Stimulated activated CD4-positive, alpha-beta T cell treated with anti-CD3 and anti-CD28 coated beads, Interleukin-1b, Interleukin-23, amount 100 ng/mL, for 4 hours (primary cell): ENCODE measurements at regions not wholly inside any gene's neighbourhood (a gene's known extent, or its start where the extent isn't known, plus 50 kb on each side); places are given as distances from the start of the nearest gene placed in this dataset.

ENCODE experiments used
- DNase-seq, 2 donors: peaks; one replicate each; pipeline ENCODE4 v3.0.0-alpha.2; 2020; ENCODE audit warnings: low read depth in 2 of 2

- DNase-seq = no peak
Measured at GRCh38 chr5:133799571-133800237, 168.7 kb downstream of the C5orf15 start.

DNA sequence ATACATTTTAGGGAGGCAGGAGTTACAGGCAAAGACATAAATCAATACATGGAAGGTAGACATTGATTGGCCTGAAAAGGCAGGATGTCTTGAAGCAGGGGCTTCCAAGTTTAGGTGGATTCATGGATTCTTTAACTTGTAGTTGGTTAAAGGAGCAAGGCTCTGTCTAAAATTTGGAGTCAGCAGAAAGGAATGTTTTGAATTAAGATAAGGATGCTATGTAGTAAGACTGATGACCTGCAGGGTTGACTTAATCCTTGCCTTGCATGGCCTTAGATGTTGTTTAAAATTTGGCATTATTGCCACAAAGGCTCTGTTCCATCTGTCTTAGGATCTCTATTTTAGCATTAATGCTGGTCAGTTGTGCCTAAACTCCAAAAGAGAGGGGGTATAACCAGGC lies 171.3 kb downstream of the C5orf15 start:
- DNase-seq = no peak

- DNase-seq = no peak
Measured at GRCh38 chr5:133796186-133796585, 172.2 kb downstream of the C5orf15 start.

DNA sequence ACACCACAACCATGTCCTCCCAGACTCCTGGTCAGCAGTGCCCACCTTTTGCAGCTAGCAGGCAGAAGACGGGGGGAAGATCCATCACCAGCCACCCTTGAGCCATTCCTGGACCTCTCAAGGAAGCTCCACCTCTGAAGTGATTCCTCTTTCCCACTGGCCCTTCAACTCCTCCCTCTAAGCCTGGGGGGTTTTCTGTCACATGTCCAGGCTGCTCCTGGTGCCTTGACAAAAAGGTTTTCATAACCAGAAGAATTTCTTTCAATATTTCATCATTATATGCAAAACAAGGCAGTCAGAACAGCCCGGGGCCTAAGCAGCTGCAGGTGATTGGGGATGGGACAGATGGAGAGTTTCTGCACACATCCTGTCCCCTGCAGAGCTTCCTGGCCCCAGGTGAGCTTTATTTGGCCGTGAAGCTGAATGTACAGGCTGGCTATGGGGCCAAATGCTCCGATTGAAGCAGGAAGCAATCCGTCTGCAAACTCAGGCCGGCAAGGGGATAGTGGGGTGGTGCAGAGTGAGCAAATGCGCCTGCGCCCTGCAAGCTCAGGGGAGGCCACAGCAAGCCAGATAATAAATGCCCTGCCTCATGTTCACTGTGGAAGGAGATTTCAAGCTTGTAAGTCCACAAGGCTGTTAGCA lies 173.5 kb downstream of the C5orf15 start:
- no peak for DNase-seq

DNA sequence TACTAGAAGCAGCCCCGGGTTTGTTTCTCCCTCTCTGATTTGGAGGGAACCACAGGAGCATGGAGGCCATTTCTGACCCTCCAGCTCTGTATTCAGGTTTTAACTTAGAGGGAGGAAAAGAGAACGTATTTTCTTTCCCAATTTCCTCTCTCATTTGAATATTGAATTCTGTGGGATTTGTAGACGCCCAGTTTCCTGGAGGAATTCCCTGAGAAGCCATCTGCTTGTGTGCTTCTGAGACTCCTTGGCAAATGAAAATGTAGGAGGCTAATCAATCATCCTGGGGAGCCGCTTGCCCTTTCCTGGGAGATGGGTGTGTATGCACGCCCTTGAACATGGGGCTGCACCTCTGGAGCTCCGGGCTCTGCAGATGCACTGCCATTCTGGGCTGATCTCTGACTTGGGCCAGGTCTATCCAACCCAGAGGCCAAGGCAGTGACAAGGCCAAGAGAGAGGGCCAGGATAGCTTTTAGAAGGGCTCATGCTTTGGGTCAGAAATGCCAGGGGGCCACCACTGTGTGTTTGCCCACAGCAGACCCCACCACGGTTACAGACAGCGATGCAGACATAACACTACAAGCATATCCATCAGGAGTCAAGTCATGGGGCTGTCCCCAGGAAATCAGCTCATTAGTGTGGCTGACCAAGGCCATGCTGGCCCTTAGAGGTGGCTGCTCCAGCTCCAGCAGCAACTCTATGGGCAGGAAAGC lies 174.5 kb downstream of the C5orf15 start:
- DNase-seq = no peak

DNA sequence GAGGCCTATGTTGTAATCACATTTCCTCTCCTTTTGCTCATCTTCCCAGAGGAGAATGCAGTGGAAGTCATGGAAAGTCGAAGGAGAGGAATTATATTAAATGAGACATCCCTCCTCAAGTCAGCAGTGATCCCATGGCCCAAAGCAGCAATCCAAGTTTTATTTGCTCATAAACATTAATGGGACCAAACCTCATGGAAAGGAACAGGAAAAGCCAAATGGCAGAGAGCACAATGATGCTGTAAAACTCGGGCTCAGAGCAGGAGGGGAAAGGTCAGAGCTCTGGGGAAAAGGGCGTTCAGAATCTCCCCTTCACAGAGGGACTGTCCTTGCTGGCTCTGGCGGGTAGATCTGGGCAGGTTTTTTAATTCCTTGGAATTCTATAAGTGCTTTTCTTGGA lies 175.8 kb downstream of the C5orf15 start:
- DNase-seq = no peak

DNA sequence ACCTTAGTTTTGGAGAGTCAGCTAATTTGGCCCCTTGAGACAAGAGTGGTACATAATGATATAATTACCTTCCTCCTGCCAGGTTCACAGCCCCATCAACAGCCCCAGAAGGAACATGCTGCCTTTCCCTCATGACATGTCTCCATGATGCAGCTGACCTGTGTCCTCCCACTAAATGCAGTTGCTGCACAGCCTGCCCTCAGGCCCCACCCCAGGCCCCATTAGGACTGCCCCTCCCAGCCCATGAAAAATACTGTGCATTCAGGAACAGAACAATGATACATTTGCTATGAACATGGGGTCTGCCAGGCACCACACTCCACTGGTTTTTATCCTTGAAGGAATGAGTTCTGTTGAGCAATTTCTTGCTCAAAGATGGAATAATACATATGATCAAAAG lies 176.4 kb downstream of the C5orf15 start:
- DNase-seq = no peak

GRCh38 chr5:133790898-133791297 lies 177.5 kb downstream of the C5orf15 start:
- no peak for DNase-seq

DNA sequence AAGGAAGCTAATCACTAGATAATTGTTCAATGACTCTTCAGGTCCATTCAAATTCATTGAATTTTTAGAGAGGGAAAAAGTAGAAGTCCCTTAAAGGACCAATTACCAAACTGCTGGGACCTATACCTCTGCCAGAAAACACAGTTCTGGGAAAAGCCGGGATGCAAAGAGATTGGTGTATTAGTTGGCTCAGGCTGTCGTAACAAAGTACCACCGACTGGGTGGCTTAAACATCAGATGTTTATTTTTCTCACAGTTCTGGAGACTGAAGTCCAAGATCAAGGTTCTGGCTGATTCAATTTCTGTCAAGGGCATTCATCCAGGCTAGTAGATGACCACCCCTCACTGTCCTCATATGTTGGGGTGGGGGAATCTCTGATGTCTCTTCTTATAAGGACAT lies 177.1 kb upstream of the FSTL4 start:
- no peak for DNase-seq

DNA sequence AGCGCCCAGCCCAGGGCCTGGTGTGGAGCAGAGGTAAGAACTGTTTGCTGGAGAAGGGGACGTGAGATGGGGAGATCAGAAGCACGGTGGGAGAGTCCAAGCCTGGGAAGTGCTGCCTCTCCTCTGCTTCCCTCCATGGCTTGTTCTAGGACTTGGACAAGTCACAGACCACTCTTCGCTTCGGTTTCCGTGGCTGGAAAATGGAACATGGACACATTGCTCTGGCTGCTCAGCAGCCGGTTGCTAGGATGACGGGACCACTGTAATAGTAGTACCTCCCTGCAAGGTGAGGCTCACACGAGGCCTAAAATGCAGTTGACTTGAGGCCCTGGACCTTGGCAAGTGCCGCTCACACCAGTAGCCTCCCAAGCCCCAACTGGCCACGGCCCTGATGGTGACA lies 175.8 kb upstream of the FSTL4 start:
- no peak for DNase-seq

DNA sequence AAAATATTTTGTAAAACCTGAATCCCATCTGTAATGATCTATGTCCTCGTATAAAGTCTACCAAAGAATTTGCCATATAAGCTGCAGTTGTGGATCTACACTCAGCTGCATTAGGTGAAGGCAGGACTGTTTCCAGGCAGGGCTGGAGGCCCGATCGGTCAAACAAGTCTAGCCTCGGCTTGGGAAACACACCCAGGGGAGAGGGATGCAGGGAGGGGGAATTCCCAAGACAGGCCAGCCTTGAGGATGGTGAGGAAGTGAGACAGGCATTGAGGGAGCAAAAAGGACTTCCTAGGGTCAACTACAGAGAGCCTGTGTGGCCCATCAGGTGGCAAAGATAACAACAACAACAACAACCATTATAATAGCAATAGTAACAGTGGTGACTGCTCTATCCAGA lies 174.1 kb upstream of the FSTL4 start:
- no peak for DNase-seq

DNA sequence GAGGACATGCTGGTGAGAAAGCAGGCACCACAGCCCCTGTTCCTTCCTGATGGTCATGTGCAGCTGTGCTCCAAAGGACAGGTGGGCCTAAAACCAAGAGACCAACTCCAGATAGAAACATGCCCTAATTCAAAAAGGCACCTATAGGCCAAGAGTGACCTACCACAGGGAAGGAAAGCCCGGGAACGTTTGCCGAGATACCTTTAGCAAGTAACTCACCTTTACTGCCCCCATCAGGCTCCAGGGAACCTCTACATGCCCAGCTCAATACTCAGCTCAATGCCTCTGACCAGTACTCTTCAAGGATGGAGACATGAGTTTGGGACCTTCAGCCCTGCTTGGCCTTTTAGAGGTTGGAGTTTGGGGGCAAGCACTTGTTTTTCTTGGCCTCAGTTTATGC lies 172.8 kb upstream of the FSTL4 start:
- no peak for DNase-seq

- no peak for DNase-seq
Measured at GRCh38 chr5:133783481-133783880, 171.1 kb upstream of the FSTL4 start.

- no peak for DNase-seq
Measured at GRCh38 chr5:133782736-133783135, 170.4 kb upstream of the FSTL4 start.

GRCh38 chr5:133781436-133782225 lies 169.3 kb upstream of the FSTL4 start:
- no peak for DNase-seq

- no peak for DNase-seq
Measured at GRCh38 chr5:133780619-133781280, 168.4 kb upstream of the FSTL4 start.

GRCh38 chr5:133779828-133780475 lies 167.6 kb upstream of the FSTL4 start:
- DNase-seq = no peak

GRCh38 chr5:133778636-133779035 lies 166.3 kb upstream of the FSTL4 start:
- DNase-seq = no peak

DNA sequence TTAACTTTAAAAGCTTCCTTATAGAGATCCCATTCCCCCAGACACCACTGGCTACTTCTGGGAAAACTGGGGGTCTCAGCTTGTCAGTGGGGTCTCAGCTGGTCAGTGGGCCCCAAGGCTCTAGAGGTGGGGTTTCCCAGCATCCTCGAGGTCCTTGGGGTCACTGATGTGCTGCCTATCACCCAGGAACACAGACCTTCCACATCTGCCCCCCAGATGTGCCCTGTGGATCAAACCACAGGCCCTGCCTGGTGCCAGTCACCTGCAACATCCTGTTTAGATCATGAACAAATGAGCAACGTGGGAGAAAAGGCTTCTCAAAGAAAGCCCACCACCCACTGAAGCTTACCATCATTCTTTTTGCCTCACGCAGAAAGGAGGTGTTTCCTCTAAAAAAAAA lies 165.6 kb upstream of the FSTL4 start:
- no peak for DNase-seq

- DNase-seq = no peak
Measured at GRCh38 chr5:133775584-133776304, 163.4 kb upstream of the FSTL4 start.
